ENCODE measurements at regions not wholly inside any gene's neighbourhood (a gene's known extent, or its start where the extent isn't known, plus 50 kb on each side); places are given as distances from the start of the nearest gene placed in this dataset.

GRCh38 chr14:104277416-104278213, 139.2 kb downstream of the KIF26A start:
- TF ChIP-seq, protein P1, sequence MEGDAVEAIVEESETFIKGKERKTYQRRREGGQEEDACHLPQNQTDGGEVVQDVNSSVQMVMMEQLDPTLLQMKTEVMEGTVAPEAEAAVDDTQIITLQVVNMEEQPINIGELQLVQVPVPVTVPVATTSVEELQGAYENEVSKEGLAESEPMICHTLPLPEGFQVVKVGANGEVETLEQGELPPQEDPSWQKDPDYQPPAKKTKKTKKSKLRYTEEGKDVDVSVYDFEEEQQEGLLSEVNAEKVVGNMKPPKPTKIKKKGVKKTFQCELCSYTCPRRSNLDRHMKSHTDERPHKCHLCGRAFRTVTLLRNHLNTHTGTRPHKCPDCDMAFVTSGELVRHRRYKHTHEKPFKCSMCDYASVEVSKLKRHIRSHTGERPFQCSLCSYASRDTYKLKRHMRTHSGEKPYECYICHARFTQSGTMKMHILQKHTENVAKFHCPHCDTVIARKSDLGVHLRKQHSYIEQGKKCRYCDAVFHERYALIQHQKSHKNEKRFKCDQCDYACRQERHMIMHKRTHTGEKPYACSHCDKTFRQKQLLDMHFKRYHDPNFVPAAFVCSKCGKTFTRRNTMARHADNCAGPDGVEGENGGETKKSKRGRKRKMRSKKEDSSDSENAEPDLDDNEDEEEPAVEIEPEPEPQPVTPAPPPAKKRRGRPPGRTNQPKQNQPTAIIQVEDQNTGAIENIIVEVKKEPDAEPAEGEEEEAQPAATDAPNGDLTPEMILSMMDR (IDR thresholded peaks at IDR 0.05) = no peak
- Histone ChIP-seq H3K27ac (no peak overlapping the region), H3K36me3 (no peaks in the 10 kb centered on the region), H3K9me3 (no peaks in the 10 kb centered on the region), H3K27me3 (peaks cover 0 to 17% (median 0%) of the 10 kb centered on the region in 7 donors), H3K4me3 (no peak overlapping the region), H3K4me1 (peaks cover 0 to 6% (median 0%) of the 10 kb centered on the region in 9 donors)
- intact Hi-C loops (cut with DNase I) = no loop called here
- 88% methylated on average over 30 of the region's 30 CpGs for WGBS, 2 donors
- DNase-seq = no peak
- ATAC-seq = no peak

- Histone ChIP-seq H3K36me3 (no peaks in the 10 kb centered on the region), H3K27ac (no peak overlapping the region), H3K27me3 (peaks cover 0 to 17% (median 0%) of the 10 kb centered on the region in 7 donors), H3K4me3 (no peak overlapping the region), H3K9me3 (no peaks in the 10 kb centered on the region), H3K4me1 (peaks cover 0 to 6% (median 0%) of the 10 kb centered on the region in 9 donors)
- ATAC-seq (no peak), DNase-seq (no peak)
- intact Hi-C loops (cut with DNase I) = no loop called here
- TF ChIP-seq, protein P1 (IDR thresholded peaks at IDR 0.05) = no peak
- WGBS, 2 donors = 57% methylated on average over 4 of the region's 4 CpGs
These were observed 139.8 kb downstream of the KIF26A start for GRCh38 chr14:104278214-104278534.

- no peak for ATAC-seq
- H3K9me3 ChIP-seq = no peaks in the 10 kb centered on the region
- 94 to 95% methylated on average over 32 of the region's 32 CpGs for WGBS, 2 donors
- H3K27ac ChIP-seq = no peak overlapping the region
- TF ChIP-seq, protein P1 (IDR thresholded peaks at IDR 0.05) = no peak
- H3K27me3 ChIP-seq = peaks cover 0 to 17% (median 0%) of the 10 kb centered on the region in 7 donors
- no peak for DNase-seq
- H3K4me1 ChIP-seq = peaks cover 0 to 3% (median 0%) of the 10 kb centered on the region in 9 donors
- H3K4me3 ChIP-seq = no peak overlapping the region
- intact Hi-C loops (cut with DNase I) = no loop called here
- no peaks in the 10 kb centered on the region for H3K36me3 ChIP-seq
These were observed 141.9 kb downstream of the KIF26A start for GRCh38 chr14:104280085-104280901.

GRCh38 chr14:104280902-104281767, 142.7 kb downstream of the KIF26A start:
- no peak for DNase-seq
- H3K4me3 ChIP-seq = no peak overlapping the region
- H3K36me3 ChIP-seq = no peaks in the 10 kb centered on the region
- WGBS, 2 donors = 85 to 86% methylated on average over 24 of the region's 24 CpGs
- intact Hi-C loops (cut with DNase I) = no loop called here
- H3K4me1 ChIP-seq = no peaks in the 10 kb centered on the region
- H3K27me3 ChIP-seq = peaks cover 0 to 11% (median 0%) of the 10 kb centered on the region in 7 donors
- H3K27ac ChIP-seq = no peak overlapping the region
- no peak for ATAC-seq
- H3K9me3 ChIP-seq = no peaks in the 10 kb centered on the region
- TF ChIP-seq, protein P1 (IDR thresholded peaks at IDR 0.05) = no peak

Data from heart right ventricle (tissue), 16 donors.